ENCODE measurements at regions not wholly inside any gene's neighbourhood (a gene's known extent, or its start where the extent isn't known, plus 50 kb on each side); places are given as distances from the start of the nearest gene placed in this dataset.

- no peak for DNase-seq
- intact Hi-C loops (cut with micrococcal nuclease; ENCODE audit: unreplicated experiment), result no loop called here
- H3K27me3 Mint-ChIP-seq (ENCODE audit: unreplicated experiment), result no peaks in the 10 kb centered on the region
- CTCF ChIA-PET, result no interaction called here
- no peaks in the 10 kb centered on the region for H3K36me3 Mint-ChIP-seq (ENCODE audit: insufficient read depth, unreplicated experiment)
- H3K9me3 Mint-ChIP-seq (ENCODE audit: low read depth, unreplicated experiment), result no peaks in the 10 kb centered on the region
- TF ChIP-seq, protein P1, sequence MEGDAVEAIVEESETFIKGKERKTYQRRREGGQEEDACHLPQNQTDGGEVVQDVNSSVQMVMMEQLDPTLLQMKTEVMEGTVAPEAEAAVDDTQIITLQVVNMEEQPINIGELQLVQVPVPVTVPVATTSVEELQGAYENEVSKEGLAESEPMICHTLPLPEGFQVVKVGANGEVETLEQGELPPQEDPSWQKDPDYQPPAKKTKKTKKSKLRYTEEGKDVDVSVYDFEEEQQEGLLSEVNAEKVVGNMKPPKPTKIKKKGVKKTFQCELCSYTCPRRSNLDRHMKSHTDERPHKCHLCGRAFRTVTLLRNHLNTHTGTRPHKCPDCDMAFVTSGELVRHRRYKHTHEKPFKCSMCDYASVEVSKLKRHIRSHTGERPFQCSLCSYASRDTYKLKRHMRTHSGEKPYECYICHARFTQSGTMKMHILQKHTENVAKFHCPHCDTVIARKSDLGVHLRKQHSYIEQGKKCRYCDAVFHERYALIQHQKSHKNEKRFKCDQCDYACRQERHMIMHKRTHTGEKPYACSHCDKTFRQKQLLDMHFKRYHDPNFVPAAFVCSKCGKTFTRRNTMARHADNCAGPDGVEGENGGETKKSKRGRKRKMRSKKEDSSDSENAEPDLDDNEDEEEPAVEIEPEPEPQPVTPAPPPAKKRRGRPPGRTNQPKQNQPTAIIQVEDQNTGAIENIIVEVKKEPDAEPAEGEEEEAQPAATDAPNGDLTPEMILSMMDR (IDR thresholded peaks at IDR 0.05; ENCODE audit: unreplicated experiment), result no peak
- no peak overlapping the region for H3K4me3 Mint-ChIP-seq (ENCODE audit: low read depth, unreplicated experiment)
- no peak overlapping the region for H3K27ac Mint-ChIP-seq (ENCODE audit: unreplicated experiment)
- H3K4me1 Mint-ChIP-seq (ENCODE audit: low read depth, unreplicated experiment), result no peaks in the 10 kb centered on the region
- no TSS peak for BruUV-seq (replicated peaks)
These were observed 129.1 kb upstream of the MMADHC start for GRCh38 chr2:149716687-149717086.

GRCh38 chr2:149715894-149716293, 128.3 kb upstream of the MMADHC start:
- Mint-ChIP-seq H3K36me3 (ENCODE audit: insufficient read depth, unreplicated experiment) (no peaks in the 10 kb centered on the region), H3K27ac (ENCODE audit: unreplicated experiment) (no peak overlapping the region), H3K27me3 (ENCODE audit: unreplicated experiment) (no peaks in the 10 kb centered on the region), H3K4me1 (ENCODE audit: low read depth, unreplicated experiment) (no peaks in the 10 kb centered on the region), H3K4me3 (ENCODE audit: low read depth, unreplicated experiment) (no peak overlapping the region), H3K9me3 (ENCODE audit: low read depth, unreplicated experiment) (no peaks in the 10 kb centered on the region)
- CTCF ChIA-PET, result no interaction called here
- TF ChIP-seq, protein P1 (IDR thresholded peaks at IDR 0.05; ENCODE audit: unreplicated experiment), result no peak
- no peak for DNase-seq
- intact Hi-C loops (cut with micrococcal nuclease; ENCODE audit: unreplicated experiment), result no loop called here
- no TSS peak for BruUV-seq (replicated peaks)

- no peaks in the 10 kb centered on the region for H3K4me1 Mint-ChIP-seq (ENCODE audit: low read depth, unreplicated experiment)
These were observed 127.5 kb upstream of the MMADHC start for GRCh38 chr2:149715005-149715592.

DNA sequence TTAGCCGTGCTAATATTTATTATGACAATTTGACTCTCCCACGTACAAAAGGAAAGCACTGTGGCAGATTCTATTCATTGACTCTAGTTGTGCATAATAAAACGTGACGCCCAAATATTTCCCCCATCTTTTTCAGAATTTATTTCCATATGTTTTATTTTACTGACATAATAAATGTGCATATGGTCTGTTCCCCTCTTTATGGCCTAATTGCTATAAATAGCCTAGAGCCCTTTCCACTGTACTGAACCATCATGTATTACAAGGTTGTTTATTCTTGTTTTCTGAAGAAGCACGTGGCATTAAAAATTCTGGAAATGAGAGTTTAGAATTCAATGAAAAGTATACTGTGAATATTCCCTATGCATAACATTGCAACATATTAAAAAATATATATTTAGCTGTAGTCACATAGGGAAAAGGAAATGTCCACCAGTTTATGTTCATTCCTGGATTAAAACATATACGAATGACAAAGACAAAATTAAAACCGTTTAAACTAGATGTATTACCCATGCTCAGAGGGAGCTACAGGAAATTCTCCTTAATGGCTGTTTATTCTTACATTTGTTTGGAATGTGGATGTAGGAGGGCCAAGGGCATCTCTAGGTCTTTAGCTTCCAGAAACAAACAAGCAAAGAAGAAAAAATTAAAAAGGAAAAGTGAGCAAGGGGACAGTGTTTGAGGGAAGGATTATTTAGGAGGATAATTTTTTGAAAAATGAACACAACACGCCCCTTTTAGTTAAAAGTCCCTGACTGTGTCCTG, 122.1 kb upstream of the MMADHC start:
- no peak for DNase-seq
- TF ChIP-seq, protein P1 (IDR thresholded peaks at IDR 0.05; ENCODE audit: unreplicated experiment), result no peak
- H3K36me3 Mint-ChIP-seq (ENCODE audit: insufficient read depth, unreplicated experiment), result no peaks in the 10 kb centered on the region
- H3K4me1 Mint-ChIP-seq (ENCODE audit: low read depth, unreplicated experiment), result no peaks in the 10 kb centered on the region
- CTCF ChIA-PET, result no interaction called here
- intact Hi-C loops (cut with micrococcal nuclease; ENCODE audit: unreplicated experiment), result no loop called here
- BruUV-seq (replicated peaks), result no TSS peak
- no peak overlapping the region for H3K27ac Mint-ChIP-seq (ENCODE audit: unreplicated experiment)
- no peak overlapping the region for H3K4me3 Mint-ChIP-seq (ENCODE audit: low read depth, unreplicated experiment)
- H3K27me3 Mint-ChIP-seq (ENCODE audit: unreplicated experiment), result no peaks in the 10 kb centered on the region
- no peaks in the 10 kb centered on the region for H3K9me3 Mint-ChIP-seq (ENCODE audit: low read depth, unreplicated experiment)

More at GRCh38 chr2:149715005-149715592, 127.5 kb upstream of the MMADHC start:
- TF ChIP-seq, protein P1 (IDR thresholded peaks at IDR 0.05; ENCODE audit: unreplicated experiment), result peak; percentile 69
- Mint-ChIP-seq H3K9me3 (ENCODE audit: low read depth, unreplicated experiment) (no peaks in the 10 kb centered on the region), H3K27me3 (ENCODE audit: unreplicated experiment) (no peaks in the 10 kb centered on the region), H3K4me3 (ENCODE audit: low read depth, unreplicated experiment) (no peak overlapping the region), H3K36me3 (ENCODE audit: insufficient read depth, unreplicated experiment) (no peaks in the 10 kb centered on the region), H3K27ac (ENCODE audit: unreplicated experiment) (no peak overlapping the region)
- BruUV-seq (replicated peaks), result no TSS peak
- intact Hi-C loops (cut with micrococcal nuclease; ENCODE audit: unreplicated experiment), result no loop called here
- DNase-seq, result peak; percentile 23
- CTCF ChIA-PET, result no interaction called here

Measured in Calu3 (cell line).